ENCODE measurements at regions not wholly inside any gene's neighbourhood (a gene's known extent, or its start where the extent isn't known, plus 50 kb on each side); places are given as distances from the start of the nearest gene placed in this dataset.

- H3K27me3 ChIP-seq (ENCODE audit: control insufficient read depth, insufficient read depth, low read length, poor library complexity, severe bottlenecking), result peaks cover 41% of the 10 kb centered on the region
- Mint-ChIP-seq H3K9me3 (no peaks in the 10 kb centered on the region), H3K36me3 (ENCODE audit: low read depth) (no peaks in the 10 kb centered on the region), H3K27ac (no peak overlapping the region), H3K4me1 (peaks cover 40% of the 10 kb centered on the region), H3K4me3 (no peak overlapping the region), H3K27me3 (ENCODE audit: insufficient read depth) (peaks cover 97% of the 10 kb centered on the region)
- H3K36me3 ChIP-seq (ENCODE audit: control insufficient read depth, insufficient read depth, low read length), result no peaks in the 10 kb centered on the region
- no peaks in the 10 kb centered on the region for H3K9me3 ChIP-seq (ENCODE audit: control insufficient read depth, low read length)
- H3K4me3 ChIP-seq (ENCODE audit: low read length), result no peak overlapping the region
- no peak overlapping the region for H3K9ac ChIP-seq (ENCODE audit: extremely low read depth, low read length, poor library complexity, severe bottlenecking)
- H3K27ac ChIP-seq (ENCODE audit: low read depth, low read length), result no peak overlapping the region
- TF ChIP-seq CTCF (conservative IDR thresholded peaks at IDR 0.05), result no peak
- no peak for DNase-seq
- peaks cover 12% of the 10 kb centered on the region for H3K4me1 ChIP-seq (ENCODE audit: control insufficient read depth, insufficient read depth, low read length)
These were observed 246.1 kb upstream of the CCDC196 start for GRCh38 chr14:66240105-66240504.

- Histone ChIP-seq H3K27me3 (ENCODE audit: control insufficient read depth, insufficient read depth, low read length, poor library complexity, severe bottlenecking) (peaks cover 31% of the 10 kb centered on the region), H3K36me3 (ENCODE audit: control insufficient read depth, insufficient read depth, low read length) (no peaks in the 10 kb centered on the region), H3K27ac (ENCODE audit: low read depth, low read length) (no peak overlapping the region), H3K9me3 (ENCODE audit: control insufficient read depth, low read length) (no peaks in the 10 kb centered on the region), H3K4me1 (ENCODE audit: control insufficient read depth, insufficient read depth, low read length) (peaks cover 10% of the 10 kb centered on the region), H3K4me3 (ENCODE audit: low read length) (no peak overlapping the region), H3K9ac (ENCODE audit: extremely low read depth, low read length, poor library complexity, severe bottlenecking) (no peak overlapping the region)
- peaks cover 36% of the 10 kb centered on the region for H3K4me1 Mint-ChIP-seq
- no peak overlapping the region for H3K4me3 Mint-ChIP-seq
- no peak overlapping the region for H3K27ac Mint-ChIP-seq
- no peak for DNase-seq
- WGBS, 2 experiments (ENCODE audit: insufficient coverage in 1 of 2, insufficient read length in 1 of 2), result 83 to 100% methylated on average over 1 of the region's 1 CpG
- H3K36me3 Mint-ChIP-seq (ENCODE audit: low read depth), result no peaks in the 10 kb centered on the region
- no peaks in the 10 kb centered on the region for H3K9me3 Mint-ChIP-seq
- H3K27me3 Mint-ChIP-seq (ENCODE audit: insufficient read depth), result peaks cover 90% of the 10 kb centered on the region
- TF ChIP-seq CTCF (conservative IDR thresholded peaks at IDR 0.05), result no peak
These were observed 244.2 kb upstream of the CCDC196 start for GRCh38 chr14:66242001-66242400.

- H3K9me3 Mint-ChIP-seq, result peaks cover 2% of the 10 kb centered on the region
- no peak overlapping the region for H3K27ac Mint-ChIP-seq
- TF ChIP-seq CTCF (conservative IDR thresholded peaks at IDR 0.05), result no peak
These were observed 241.3 kb upstream of the CCDC196 start for GRCh38 chr14:66244834-66245233.

More at GRCh38 chr14:66244834-66245233, 241.3 kb upstream of the CCDC196 start:
- no peak overlapping the region for H3K4me3 ChIP-seq (ENCODE audit: low read length)
- H3K9me3 ChIP-seq (ENCODE audit: control insufficient read depth, low read length), result no peaks in the 10 kb centered on the region
- Mint-ChIP-seq H3K36me3 (ENCODE audit: low read depth) (no peaks in the 10 kb centered on the region), H3K4me1 (peaks cover 39% of the 10 kb centered on the region), H3K27me3 (ENCODE audit: insufficient read depth) (peaks cover 70% of the 10 kb centered on the region), H3K4me3 (no peak overlapping the region)
- no peaks in the 10 kb centered on the region for H3K36me3 ChIP-seq (ENCODE audit: control insufficient read depth, insufficient read depth, low read length)
- H3K27ac ChIP-seq (ENCODE audit: low read depth, low read length), result no peak overlapping the region
- DNase-seq, result no peak
- H3K4me1 ChIP-seq (ENCODE audit: control insufficient read depth, insufficient read depth, low read length), result no peaks in the 10 kb centered on the region
- WGBS, 2 experiments (ENCODE audit: insufficient coverage in 1 of 2, insufficient read length in 1 of 2), result 94 to 100% methylated on average over 2 to 5 of the region's 5 CpGs
- H3K27me3 ChIP-seq (ENCODE audit: control insufficient read depth, insufficient read depth, low read length, poor library complexity, severe bottlenecking), result peaks cover 17% of the 10 kb centered on the region
- H3K9ac ChIP-seq (ENCODE audit: extremely low read depth, low read length, poor library complexity, severe bottlenecking), result no peak overlapping the region

Data from endodermal cell (in vitro differentiated cells).